Gastroesophageal sphincter (tissue), 3 donors: ENCODE measurements at regions not wholly inside any gene's neighbourhood (a gene's known extent, or its start where the extent isn't known, plus 50 kb on each side); places are given as distances from the start of the nearest gene placed in this dataset.

ENCODE experiments used
- CTCF ChIP-seq, 4 experiments: fragments of 200-600 bp in 2 of 4; fragments of 450-650 bp in 2 of 4; sonication (generic) in 1 of 4; IDR thresholded peaks; one replicate each; pipeline ENCODE4 v1.5.1; 2017 to 2019; ENCODE audit warnings: antibody characterized with exemption in 4 of 4, mild to moderate bottlenecking in 2 of 4, moderate library complexity in 2 of 4
- POLR2AphosphoS5 ChIP-seq: sonication (generic); formaldehyde crosslinking; IDR thresholded peaks from one replicate; pipeline ENCODE4 v1.6.1; 2017; ENCODE audit warnings: antibody characterized with exemption

GRCh38 chr12:97854477-97854876 is 391.9 kb downstream of the RMST start:
- TF ChIP-seq CTCF (IDR thresholded peaks at IDR 0.05) = no peak
- TF ChIP-seq POLR2AphosphoS5 = no peak
